Ovary (tissue), 3 donors: ENCODE measurements at regions not wholly inside any gene's neighbourhood (a gene's known extent, or its start where the extent isn't known, plus 50 kb on each side); places are given as distances from the start of the nearest gene placed in this dataset.

ENCODE experiments used
- CTCF ChIP-seq, 3 donors: fragments of 450-650 bp in 2 of 3; fragments of 200-600 bp in 1 of 3; IDR thresholded peaks; one replicate each; pipeline versions ENCODE4 v1.5.1 to v1.8.0; 2016 to 2022; ENCODE audit warnings: antibody characterized with exemption in 3 of 3, mild to moderate bottlenecking in 1 of 3
- EP300 ChIP-seq: sonication (generic); formaldehyde crosslinking; IDR thresholded peaks from one replicate; pipeline ENCODE4 v1.6.1; 2017; ENCODE audit warnings: antibody characterized with exemption
- POLR2A ChIP-seq: fragments of 450-650 bp; IDR thresholded peaks from one replicate; pipeline ENCODE4 v1.6.1; 2017; ENCODE audit warnings: antibody characterized with exemption, mild to moderate bottlenecking, moderate library complexity
- donor health status: DM: no; HTN: no; CAD: no.

- no peak for TF ChIP-seq CTCF (IDR thresholded peaks at IDR 0.05)
- no peak for TF ChIP-seq EP300
- no peak for TF ChIP-seq POLR2A
These were observed 347.2 kb downstream of the RFC3 start for GRCh38 chr13:34165158-34165557.
